ENCODE measurements at regions not wholly inside any gene's neighbourhood (a gene's known extent, or its start where the extent isn't known, plus 50 kb on each side); places are given as distances from the start of the nearest gene placed in this dataset.

DNA sequence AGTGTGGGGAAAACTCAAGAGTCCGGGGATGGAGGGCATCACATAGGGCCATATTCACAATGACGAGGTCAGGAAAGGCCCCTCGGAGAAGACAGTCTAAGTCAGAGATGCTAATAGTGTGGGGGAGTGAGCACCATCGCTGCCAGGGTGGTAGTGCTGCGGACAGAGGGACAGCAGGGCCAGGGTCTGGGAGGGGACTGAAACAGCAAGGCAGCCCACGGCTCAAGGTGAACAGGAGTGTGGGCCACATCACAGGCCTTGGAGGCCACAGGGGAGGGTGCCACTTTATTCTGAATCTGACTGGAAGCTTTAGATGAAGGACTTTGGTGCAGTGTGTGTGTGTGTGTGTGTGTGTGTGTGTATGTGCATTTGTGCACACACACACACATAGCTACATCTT is 130.9 kb upstream of the GLI2 start:
- no peak for DNase-seq (ENCODE audit: low spot score)
- ChIA-PET CTCF (interaction anchor here (0.7 kb wide), 1 partner anchor 76 kb away, joined by 4 read pairs; no protein-coding TSS in a partner anchor), POLR2A (ENCODE audit: low non-redundant PET) (no interaction called here)
- H3K27ac ChIP-seq, result no peak overlapping the region
- TF ChIP-seq, protein P1, sequence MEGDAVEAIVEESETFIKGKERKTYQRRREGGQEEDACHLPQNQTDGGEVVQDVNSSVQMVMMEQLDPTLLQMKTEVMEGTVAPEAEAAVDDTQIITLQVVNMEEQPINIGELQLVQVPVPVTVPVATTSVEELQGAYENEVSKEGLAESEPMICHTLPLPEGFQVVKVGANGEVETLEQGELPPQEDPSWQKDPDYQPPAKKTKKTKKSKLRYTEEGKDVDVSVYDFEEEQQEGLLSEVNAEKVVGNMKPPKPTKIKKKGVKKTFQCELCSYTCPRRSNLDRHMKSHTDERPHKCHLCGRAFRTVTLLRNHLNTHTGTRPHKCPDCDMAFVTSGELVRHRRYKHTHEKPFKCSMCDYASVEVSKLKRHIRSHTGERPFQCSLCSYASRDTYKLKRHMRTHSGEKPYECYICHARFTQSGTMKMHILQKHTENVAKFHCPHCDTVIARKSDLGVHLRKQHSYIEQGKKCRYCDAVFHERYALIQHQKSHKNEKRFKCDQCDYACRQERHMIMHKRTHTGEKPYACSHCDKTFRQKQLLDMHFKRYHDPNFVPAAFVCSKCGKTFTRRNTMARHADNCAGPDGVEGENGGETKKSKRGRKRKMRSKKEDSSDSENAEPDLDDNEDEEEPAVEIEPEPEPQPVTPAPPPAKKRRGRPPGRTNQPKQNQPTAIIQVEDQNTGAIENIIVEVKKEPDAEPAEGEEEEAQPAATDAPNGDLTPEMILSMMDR (conservative IDR thresholded peaks at IDR 0.05; ENCODE audit: low read depth), result no peak

DNA sequence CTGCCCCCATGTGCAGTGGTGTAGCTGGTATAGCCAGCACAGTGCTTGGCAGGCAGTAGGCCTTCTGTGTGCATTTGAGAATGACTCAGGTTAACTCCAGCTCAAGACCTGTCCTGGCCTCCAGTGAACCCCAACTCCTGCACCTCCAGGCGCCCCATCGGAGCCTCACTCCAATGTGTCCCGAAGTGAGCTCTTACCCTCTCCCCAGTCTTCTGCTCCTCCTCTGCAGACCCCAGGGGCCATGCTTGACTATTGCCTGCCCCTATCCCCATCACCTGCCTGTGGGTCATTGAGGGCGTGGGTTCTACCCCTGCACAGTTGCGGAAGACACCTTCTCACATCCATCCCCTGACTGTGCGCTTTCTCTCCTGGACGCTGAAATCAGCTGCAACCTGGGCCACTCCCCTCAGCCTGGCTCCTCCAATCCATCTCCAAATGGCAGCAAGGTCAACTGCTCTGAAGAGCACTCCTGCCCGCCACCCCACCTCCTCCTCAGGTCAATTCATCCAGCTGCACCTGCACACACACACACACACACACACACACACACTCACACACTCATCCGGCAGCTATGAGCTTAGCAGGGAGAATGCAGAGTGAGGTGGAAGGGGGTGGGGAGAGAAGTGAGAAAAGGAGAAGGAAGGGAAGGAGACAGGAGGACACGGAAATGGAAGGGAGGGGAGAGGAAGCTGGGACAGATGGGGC is 130.3 kb upstream of the GLI2 start:
- DNase-seq (ENCODE audit: low spot score), result no peak
- no peak overlapping the region for H3K27ac ChIP-seq
- TF ChIP-seq, protein P1 (conservative IDR thresholded peaks at IDR 0.05; ENCODE audit: low read depth), result no peak
- CTCF ChIA-PET, result no interaction called here
- POLR2A ChIA-PET (ENCODE audit: low non-redundant PET), result no interaction called here

DNA sequence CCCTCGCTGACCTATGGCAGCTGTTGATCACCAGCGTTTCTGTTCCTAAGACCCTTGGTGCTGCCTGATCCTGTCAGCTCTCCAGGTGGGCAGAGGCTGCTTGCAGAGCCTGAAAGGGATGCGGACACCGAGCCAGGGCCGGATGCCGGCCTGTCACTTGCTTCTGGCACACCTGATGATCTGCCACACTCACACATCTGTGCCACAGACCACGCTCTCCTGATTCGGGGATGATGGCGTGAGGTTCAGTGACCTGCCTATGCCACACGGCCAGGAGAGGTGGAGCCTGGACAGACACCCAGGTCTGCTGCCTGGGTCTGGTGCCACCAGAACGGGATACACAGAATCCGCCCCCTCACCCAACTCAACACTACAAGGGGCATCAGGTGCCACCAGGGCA is 129.4 kb upstream of the GLI2 start:
- no peak overlapping the region for H3K27ac ChIP-seq
- DNase-seq (ENCODE audit: low spot score), result no peak
- TF ChIP-seq, protein P1 (conservative IDR thresholded peaks at IDR 0.05; ENCODE audit: low read depth), result no peak
- POLR2A ChIA-PET (ENCODE audit: low non-redundant PET), result no interaction called here
- CTCF ChIA-PET, result interaction anchor here (0.5 kb wide), 1 partner anchor 169 kb away, joined by 4 read pairs; no protein-coding TSS in a partner anchor

DNA sequence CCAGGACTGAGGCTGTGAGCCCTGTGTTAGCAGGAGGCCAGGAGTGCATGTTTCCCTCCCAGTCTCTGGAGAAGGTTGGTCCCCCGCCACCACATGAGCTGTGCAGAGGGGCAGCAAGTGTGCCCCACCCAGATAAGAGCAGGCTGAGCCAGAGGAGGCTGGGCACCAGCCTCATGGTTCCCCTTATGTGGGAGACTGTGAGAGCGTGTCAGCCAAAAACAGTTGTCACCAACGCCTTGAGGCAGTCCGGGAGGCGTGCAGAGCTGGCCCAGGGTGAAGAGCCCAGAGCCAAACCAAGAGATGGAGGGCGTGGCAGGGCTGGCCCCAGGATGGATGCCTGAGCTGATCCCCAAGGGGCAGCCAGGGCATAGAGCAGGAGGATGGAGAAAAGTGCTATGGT is 128.7 kb upstream of the GLI2 start:
- TF ChIP-seq, protein P1 (conservative IDR thresholded peaks at IDR 0.05; ENCODE audit: low read depth), result no peak
- ChIA-PET CTCF (interaction anchor here (0.7 kb wide), 1 partner anchor 363 kb away, joined by 3 read pairs; no protein-coding TSS in a partner anchor), POLR2A (ENCODE audit: low non-redundant PET) (no interaction called here)
- no peak overlapping the region for H3K27ac ChIP-seq
- DNase-seq (ENCODE audit: low spot score), result no peak

DNA sequence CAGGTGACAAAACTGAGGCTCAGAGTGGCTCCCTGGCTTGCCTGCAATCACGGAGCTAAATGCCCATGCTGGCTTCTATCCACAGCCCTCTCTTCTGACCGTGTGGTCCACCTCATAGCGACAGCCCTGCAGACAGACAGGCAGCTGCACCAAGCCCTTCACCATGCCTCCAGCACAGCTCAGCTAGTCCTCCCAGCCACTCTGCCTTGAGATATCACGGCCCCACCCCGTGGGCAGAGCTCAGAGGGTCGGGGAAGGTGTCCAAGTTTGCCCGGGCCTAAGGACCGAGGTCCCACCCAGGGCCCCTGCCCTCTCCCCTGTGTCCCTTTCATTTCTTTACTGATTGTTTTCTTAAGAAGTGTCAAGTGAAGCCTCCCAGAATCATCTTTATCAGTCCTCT is 128.2 kb upstream of the GLI2 start:
- H3K27ac ChIP-seq, result no peak overlapping the region
- TF ChIP-seq, protein P1 (conservative IDR thresholded peaks at IDR 0.05; ENCODE audit: low read depth), result no peak
- ChIA-PET POLR2A (ENCODE audit: low non-redundant PET) (no interaction called here), CTCF (interaction anchor here (0.7 kb wide), 2 partner anchors 73 to 363 kb away, joined by 3 read pairs; no protein-coding TSS in a partner anchor)
- DNase-seq (ENCODE audit: low spot score), result no peak

DNA sequence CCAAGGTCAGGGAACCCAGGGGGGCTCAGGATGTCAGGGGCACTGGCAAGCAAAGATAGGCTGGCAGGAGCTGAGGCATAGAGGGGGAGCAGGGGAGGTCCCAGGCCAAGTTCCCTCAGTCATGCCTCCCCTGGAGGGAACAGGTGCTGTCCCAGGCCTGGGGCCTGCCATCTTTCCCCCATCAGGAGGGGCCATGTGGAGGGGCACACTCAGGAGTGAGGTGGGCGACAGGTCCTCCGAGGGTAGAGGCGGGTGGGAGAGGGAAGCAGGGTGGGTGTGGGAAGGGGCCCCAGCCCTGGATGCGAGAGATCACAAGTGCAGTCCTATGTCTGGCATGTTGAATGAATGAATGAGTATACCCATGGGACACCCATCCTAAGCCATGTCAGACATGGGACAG is 127.7 kb upstream of the GLI2 start:
- no peak for DNase-seq (ENCODE audit: low spot score)
- ChIA-PET CTCF (interaction anchor here (0.7 kb wide), 1 partner anchor 73 kb away, joined by 3 read pairs; no protein-coding TSS in a partner anchor), POLR2A (ENCODE audit: low non-redundant PET) (no interaction called here)
- TF ChIP-seq, protein P1 (conservative IDR thresholded peaks at IDR 0.05; ENCODE audit: low read depth), result no peak
- no peak overlapping the region for H3K27ac ChIP-seq
